Common myeloid progenitor, CD34-positive (primary cell): ENCODE measurements at regions not wholly inside any gene's neighbourhood (a gene's known extent, or its start where the extent isn't known, plus 50 kb on each side); places are given as distances from the start of the nearest gene placed in this dataset.

Experiments used
- CTCF ChIA-PET: fragments of 350-600 bp; sonication (Branson Sonifier 250); formaldehyde crosslinking; loops from one replicate; lab custom pipeline; 2021; ENCODE audit warnings: antibody characterized with exemption; lab: Charles Lee
- POLR2A ChIA-PET: fragments of 350-600 bp; sonication (Branson Sonifier 250); formaldehyde crosslinking; loops from one replicate; lab custom pipeline; 2021; ENCODE audit warnings: antibody characterized with exemption; lab: Charles Lee
- DNase-seq, 3 donors: peaks; one replicate each; pipeline versions ENCODE4 v3.0.0 to v3.0.0-alpha.2; 2013
- H3K27ac ChIP-seq, 2 experiments: 1 replicate in 1 of 2; 2 replicates in 1 of 2; pipeline ENCODE4 v1.7.0; 2013; ENCODE audit warnings: inconsistent platforms in 2 of 2, low read length in 2 of 2, mild to moderate bottlenecking in 2 of 2, low read depth in 1 of 2, moderate library complexity in 1 of 2; ENCODE audit not compliant: severe bottlenecking in 2 of 2, insufficient read depth in 1 of 2, poor library complexity in 1 of 2
- H3K27me3 ChIP-seq, 5 experiments: replicated peaks in 2 of 5; 1 replicate in 3 of 5; 2 replicates in 2 of 5; pipeline versions ENCODE4 v1.6.1 to v1.7.0; 2013; ENCODE audit warnings: low read length in 4 of 5, mild to moderate bottlenecking in 2 of 5, moderate library complexity in 2 of 5, inconsistent platforms in 1 of 5; ENCODE audit not compliant: insufficient read depth in 5 of 5, control insufficient read depth in 4 of 5
- H3K36me3 ChIP-seq, 4 experiments: 1 replicate in 2 of 4; 2 replicates in 2 of 4; pipeline versions ENCODE4 v1.6.1 to v1.7.0; 2013; ENCODE audit warnings: low read length in 3 of 4, control low read depth in 1 of 4, mild to moderate bottlenecking in 1 of 4; ENCODE audit not compliant: control insufficient read depth in 4 of 4, insufficient read depth in 4 of 4
- H3K4me1 ChIP-seq, 4 experiments: 1 replicate in 3 of 4; 2 replicates in 1 of 4; pipeline versions ENCODE4 v1.6.1 to v1.7.1; 2013; ENCODE audit warnings: low read length in 3 of 4, mild to moderate bottlenecking in 3 of 4, control low read depth in 1 of 4, inconsistent platforms in 1 of 4, moderate library complexity in 1 of 4; ENCODE audit not compliant: control insufficient read depth in 4 of 4, insufficient read depth in 4 of 4; ENCODE audit errors: control extremely low read depth in 1 of 4
- H3K4me3 ChIP-seq, 7 experiments: 1 replicate in 4 of 7; 2 replicates in 3 of 7; pipeline versions ENCODE4 v1.5.1 to v1.7.0; 2013; ENCODE audit warnings: mild to moderate bottlenecking in 7 of 7, low read length in 6 of 7, moderate library complexity in 6 of 7, inconsistent platforms in 2 of 7, low read depth in 2 of 7, control low read depth in 1 of 7; ENCODE audit not compliant: insufficient read depth in 4 of 7, control insufficient read depth in 1 of 7; ENCODE audit errors: extremely low read depth in 1 of 7
- H3K9me3 ChIP-seq, 5 experiments: 1 replicate in 4 of 5; 2 replicates in 1 of 5; pipeline versions ENCODE4 v1.6.1 to v1.7.1; 2013; ENCODE audit warnings: low read length in 4 of 5, mild to moderate bottlenecking in 2 of 5, inconsistent platforms in 1 of 5, low read depth in 1 of 5, moderate library complexity in 1 of 5; ENCODE audit not compliant: control insufficient read depth in 4 of 5, insufficient read depth in 2 of 5; ENCODE audit errors: control extremely low read depth in 1 of 5
- WGBS: methylation state at CpG from one replicate; pipeline ENCODE4 v1.1.5; 2013; ENCODE audit not compliant: insufficient coverage; 5-methylcytosine and 5-hydroxymethylcytosine counted together

DNA sequence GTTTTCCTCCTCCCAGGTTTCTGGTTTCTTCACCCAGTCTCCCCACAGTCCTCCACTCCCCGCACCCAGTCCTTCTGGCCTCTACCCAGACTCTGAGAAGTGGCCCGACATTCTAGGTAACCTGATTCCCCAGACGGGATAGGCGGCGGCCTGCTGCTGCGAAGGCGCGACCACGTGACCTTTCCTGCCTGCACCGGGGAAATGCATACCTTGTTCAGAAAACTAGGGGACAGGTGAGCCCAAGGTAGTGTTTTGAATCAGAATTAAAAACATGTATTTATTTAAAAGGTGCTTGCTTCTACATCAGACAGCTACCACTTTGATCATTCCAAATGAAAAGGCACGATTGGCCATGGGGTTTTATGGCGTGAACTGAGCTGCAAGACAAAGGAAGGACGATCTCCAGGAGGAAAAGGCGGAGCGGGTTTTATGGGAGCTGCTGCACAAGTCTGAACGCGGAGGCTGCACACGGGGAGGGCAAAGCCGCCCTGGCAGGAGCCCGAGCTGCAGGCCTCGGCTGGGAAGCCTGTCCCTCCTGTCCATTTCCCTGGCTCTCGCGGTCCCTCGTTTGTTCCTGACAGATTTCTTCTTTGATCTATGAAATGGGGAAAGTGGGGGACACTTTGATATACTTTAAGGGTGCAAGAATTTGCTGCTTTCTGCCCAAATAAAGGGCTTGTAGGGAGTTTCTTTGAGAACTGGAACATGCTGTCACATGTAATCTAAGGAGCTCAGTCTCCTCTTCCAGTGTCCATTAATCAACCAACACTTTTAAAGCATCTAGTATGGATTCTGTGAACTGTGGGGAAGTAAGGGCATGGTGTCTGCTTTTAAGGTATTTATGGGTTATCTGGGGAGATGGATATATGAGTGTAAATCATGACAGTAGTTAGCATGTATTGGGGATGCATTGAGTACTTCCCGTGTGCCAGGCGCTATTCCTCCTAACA lies 150.9 kb downstream of the SPRY1 start:
- no peaks in the 10 kb centered on the region for H3K27me3 ChIP-seq
- no peak overlapping the region for H3K4me3 ChIP-seq
- ChIA-PET POLR2A (no interaction called here), CTCF (interaction anchor here (1.4 kb wide), 1 partner anchor 17 kb away, joined by 3 read pairs; no protein-coding TSS in a partner anchor)
- no peaks in the 10 kb centered on the region for H3K4me1 ChIP-seq
- H3K36me3 ChIP-seq: no peaks in the 10 kb centered on the region
- WGBS: 100% methylated on average over 21 of the region's 26 CpGs
- H3K9me3 ChIP-seq: peaks cover 0 to 4% (median 0%) of the 10 kb centered on the region in 5 experiments
- H3K27ac ChIP-seq: no peak overlapping the region
- DNase-seq: no peak

DNA sequence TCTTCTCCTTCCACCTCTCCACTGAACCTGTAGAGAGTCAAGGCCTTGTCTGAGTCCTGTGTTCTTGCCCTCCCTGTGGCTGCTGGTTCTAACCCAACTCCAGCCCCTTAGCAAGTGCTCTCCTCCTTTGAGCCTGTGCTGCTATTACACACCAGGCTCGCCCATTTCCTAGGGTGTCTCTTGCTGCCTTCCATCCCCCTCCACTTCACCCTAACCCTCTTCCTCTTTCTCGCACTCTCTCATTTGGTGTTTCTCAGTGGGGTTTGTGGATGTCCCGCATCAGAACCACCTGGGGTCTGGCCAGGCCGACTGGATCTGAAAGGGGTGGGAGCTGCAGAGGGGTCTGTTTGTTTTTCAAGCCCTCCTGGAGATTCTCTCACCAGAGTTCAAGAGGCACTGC lies 156.7 kb downstream of the SPRY1 start:
- no peaks in the 10 kb centered on the region for H3K27me3 ChIP-seq
- no peak overlapping the region for H3K27ac ChIP-seq
- ChIA-PET CTCF (interaction anchor here (0.6 to 3.5 kb wide), 4 partner anchors 11 to 162 kb away, joined by 3 to 17 read pairs (median 8); no protein-coding TSS in a partner anchor), POLR2A (no interaction called here)
- no peak overlapping the region for H3K4me3 ChIP-seq
- no peaks in the 10 kb centered on the region for H3K36me3 ChIP-seq
- 80% methylated on average over 1 of the region's 4 CpGs for WGBS
- H3K9me3 ChIP-seq: peaks cover 0 to 4% (median 0%) of the 10 kb centered on the region in 5 experiments
- peaks cover 12 to 48% (median 30%) of the 10 kb centered on the region in 4 experiments for H3K4me1 ChIP-seq
- peak in 2 of 3 donors; percentile 54 to 65 for DNase-seq

GRCh38 chr4:123553733-123554637 lies 157.4 kb downstream of the SPRY1 start:
- no peaks in the 10 kb centered on the region for H3K36me3 ChIP-seq
- no peak overlapping the region for H3K4me3 ChIP-seq
- CTCF ChIA-PET: interaction anchor here (0.6 to 3.5 kb wide), 4 partner anchors 10 to 163 kb away, joined by 3 to 17 read pairs (median 8); no protein-coding TSS in a partner anchor
- no peak overlapping the region for H3K27ac ChIP-seq
- POLR2A ChIA-PET: no interaction called here
- 94% methylated on average over 2 of the region's 3 CpGs for WGBS
- peaks cover 12 to 48% (median 30%) of the 10 kb centered on the region in 4 experiments for H3K4me1 ChIP-seq
- H3K27me3 ChIP-seq: no peaks in the 10 kb centered on the region
- DNase-seq: no peak
- H3K9me3 ChIP-seq: peaks cover 0 to 4% (median 0%) of the 10 kb centered on the region in 5 experiments

GRCh38 chr4:123554801-123555232 lies 158.2 kb downstream of the SPRY1 start:
- no peak for DNase-seq
- H3K4me3 ChIP-seq: peak overlapping the region in 1 of 7 experiments; percentile 18
- WGBS: 34% methylated on average over 4 of the region's 5 CpGs
- peaks cover 0 to 2% (median 0%) of the 10 kb centered on the region in 5 experiments for H3K9me3 ChIP-seq
- no peaks in the 10 kb centered on the region for H3K36me3 ChIP-seq
- ChIA-PET POLR2A (interaction anchor here (0.9 kb wide), 1 partner anchor 47 kb away, joined by 3 read pairs; no protein-coding TSS in a partner anchor), CTCF (interaction anchor here (1.0 to 3.5 kb wide), 7 partner anchors 10 to 163 kb away, joined by 3 to 17 read pairs (median 5); no protein-coding TSS in a partner anchor)
- no peaks in the 10 kb centered on the region for H3K27me3 ChIP-seq
- peaks cover 12 to 48% (median 30%) of the 10 kb centered on the region in 4 experiments for H3K4me1 ChIP-seq
- H3K27ac ChIP-seq: peak overlapping the region in 1 of 2 experiments; percentile 8

GRCh38 chr4:123555233-123555806 lies 158.7 kb downstream of the SPRY1 start:
- Histone ChIP-seq H3K4me3 (no peak overlapping the region), H3K27ac (peak overlapping the region in 1 of 2 experiments; percentile 8), H3K36me3 (no peaks in the 10 kb centered on the region), H3K27me3 (no peaks in the 10 kb centered on the region), H3K9me3 (no peaks in the 10 kb centered on the region), H3K4me1 (peaks cover 12 to 48% (median 30%) of the 10 kb centered on the region in 4 experiments)
- ChIA-PET CTCF (interaction anchor here (1.0 to 3.5 kb wide), 7 partner anchors 9 to 164 kb away, joined by 3 to 17 read pairs (median 5); no protein-coding TSS in a partner anchor), POLR2A (interaction anchor here (0.9 kb wide), 1 partner anchor 48 kb away, joined by 3 read pairs; no protein-coding TSS in a partner anchor)
- DNase-seq: peak in 2 of 3 donors; percentile 31 to 40
- WGBS: 30% methylated on average over 8 of the region's 9 CpGs

DNA sequence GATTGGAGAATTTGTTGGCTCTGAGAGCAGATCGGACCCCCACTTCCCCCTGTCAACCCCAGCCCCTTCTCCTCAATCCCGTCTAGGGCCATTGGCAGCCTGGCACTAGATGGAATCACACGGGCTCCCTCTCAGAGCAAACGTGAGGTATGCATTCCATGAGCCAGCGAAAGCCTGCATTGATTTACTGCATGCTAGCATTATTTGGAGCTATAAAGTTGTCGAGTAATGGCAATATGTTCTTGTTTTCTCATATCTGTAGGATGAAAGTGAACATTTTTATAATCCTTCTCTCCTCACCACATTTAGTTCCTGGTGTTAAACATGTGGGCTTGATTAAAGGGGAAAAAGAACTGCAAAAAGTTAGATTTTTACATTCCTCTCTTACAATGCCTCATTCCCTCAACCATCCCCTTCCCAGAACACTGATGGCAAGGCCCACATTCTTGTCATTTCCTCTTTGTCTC lies 159.2 kb downstream of the SPRY1 start:
- H3K4me3 ChIP-seq: no peak overlapping the region
- peaks cover 12 to 48% (median 30%) of the 10 kb centered on the region in 4 experiments for H3K4me1 ChIP-seq
- no peaks in the 10 kb centered on the region for H3K27me3 ChIP-seq
- no peak for DNase-seq
- no peaks in the 10 kb centered on the region for H3K36me3 ChIP-seq
- WGBS: 29% methylated on average over 1 of the region's 6 CpGs
- ChIA-PET CTCF (interaction anchor here (1.0 to 3.5 kb wide), 6 partner anchors 9 to 105 kb away, joined by 3 to 17 read pairs (median 4); no protein-coding TSS in a partner anchor), POLR2A (no interaction called here)
- H3K27ac ChIP-seq: peak overlapping the region in 1 of 2 experiments; percentile 8
- H3K9me3 ChIP-seq: no peaks in the 10 kb centered on the region
